ENCODE measurements at regions not wholly inside any gene's neighbourhood (a gene's known extent, or its start where the extent isn't known, plus 50 kb on each side); places are given as distances from the start of the nearest gene placed in this dataset.

- no peak overlapping the region for H3K27ac ChIP-seq (ENCODE audit: low read length)
- H3K4me3 ChIP-seq (ENCODE audit: low read length in 2 of 2): no peak overlapping the region
- no peak overlapping the region for H3K9ac ChIP-seq (ENCODE audit: low read length in 2 of 2)
- no peaks in the 10 kb centered on the region for H3K4me1 ChIP-seq (ENCODE audit: control insufficient read depth, insufficient read depth, low read length)
- no peaks in the 10 kb centered on the region for H3K9me3 ChIP-seq (ENCODE audit: control insufficient read depth in 2 of 2, low read length in 2 of 2)
- H3K36me3 ChIP-seq (ENCODE audit: control insufficient read depth in 2 of 2, insufficient read depth in 2 of 2, low read length in 2 of 2): no peaks in the 10 kb centered on the region
- H3K27me3 ChIP-seq (ENCODE audit: control insufficient read depth in 1 of 2, insufficient read depth in 2 of 2, low read length in 2 of 2): no peaks in the 10 kb centered on the region
Measured at GRCh38 chr12:107264667-107265066, 171.3 kb upstream of the CRY1 start.

DNA sequence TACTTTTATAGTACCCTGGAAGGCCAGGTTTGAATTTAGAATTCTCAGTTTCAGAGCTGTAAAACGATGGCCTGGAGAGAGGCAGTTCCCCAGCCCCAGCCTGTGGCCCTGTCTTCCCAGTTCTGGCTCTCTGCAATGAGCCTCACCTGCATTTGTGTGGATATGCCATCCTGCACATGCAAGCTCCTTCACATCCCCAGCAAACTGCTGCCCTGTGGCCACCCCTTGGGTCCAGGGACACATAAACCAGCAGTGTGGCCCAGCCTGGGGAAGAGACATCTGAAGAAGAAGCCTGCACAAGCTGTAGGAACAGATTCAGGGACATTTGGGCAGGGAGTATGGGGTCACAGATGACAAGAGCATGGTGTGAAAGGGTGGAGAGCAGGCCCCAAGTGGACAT is 174.3 kb upstream of the CRY1 start:
- H3K27me3 ChIP-seq (ENCODE audit: control insufficient read depth in 1 of 2, insufficient read depth in 2 of 2, low read length in 2 of 2): no peaks in the 10 kb centered on the region
- no peaks in the 10 kb centered on the region for H3K4me1 ChIP-seq (ENCODE audit: control insufficient read depth, insufficient read depth, low read length)
- no peaks in the 10 kb centered on the region for H3K36me3 ChIP-seq (ENCODE audit: control insufficient read depth in 2 of 2, insufficient read depth in 2 of 2, low read length in 2 of 2)
- no peak overlapping the region for H3K4me3 ChIP-seq (ENCODE audit: low read length in 2 of 2)
- H3K9ac ChIP-seq (ENCODE audit: low read length in 2 of 2): no peak overlapping the region
- no peaks in the 10 kb centered on the region for H3K9me3 ChIP-seq (ENCODE audit: control insufficient read depth in 2 of 2, low read length in 2 of 2)
- no peak overlapping the region for H3K27ac ChIP-seq (ENCODE audit: low read length)

- H3K27ac ChIP-seq (ENCODE audit: low read length): no peak overlapping the region
- no peak overlapping the region for H3K9ac ChIP-seq (ENCODE audit: low read length in 2 of 2)
- no peaks in the 10 kb centered on the region for H3K36me3 ChIP-seq (ENCODE audit: control insufficient read depth in 2 of 2, insufficient read depth in 2 of 2, low read length in 2 of 2)
- no peaks in the 10 kb centered on the region for H3K9me3 ChIP-seq (ENCODE audit: control insufficient read depth in 2 of 2, low read length in 2 of 2)
- no peaks in the 10 kb centered on the region for H3K27me3 ChIP-seq (ENCODE audit: control insufficient read depth in 1 of 2, insufficient read depth in 2 of 2, low read length in 2 of 2)
- no peaks in the 10 kb centered on the region for H3K4me1 ChIP-seq (ENCODE audit: control insufficient read depth, insufficient read depth, low read length)
- no peak overlapping the region for H3K4me3 ChIP-seq (ENCODE audit: low read length in 2 of 2)
Measured at GRCh38 chr12:107271523-107271922, 178.2 kb upstream of the CRY1 start.

GRCh38 chr12:107275530-107275929 is 182.2 kb upstream of the CRY1 start:
- H3K9ac ChIP-seq (ENCODE audit: low read length in 2 of 2): no peak overlapping the region
- no peak overlapping the region for H3K27ac ChIP-seq (ENCODE audit: low read length)

DNA sequence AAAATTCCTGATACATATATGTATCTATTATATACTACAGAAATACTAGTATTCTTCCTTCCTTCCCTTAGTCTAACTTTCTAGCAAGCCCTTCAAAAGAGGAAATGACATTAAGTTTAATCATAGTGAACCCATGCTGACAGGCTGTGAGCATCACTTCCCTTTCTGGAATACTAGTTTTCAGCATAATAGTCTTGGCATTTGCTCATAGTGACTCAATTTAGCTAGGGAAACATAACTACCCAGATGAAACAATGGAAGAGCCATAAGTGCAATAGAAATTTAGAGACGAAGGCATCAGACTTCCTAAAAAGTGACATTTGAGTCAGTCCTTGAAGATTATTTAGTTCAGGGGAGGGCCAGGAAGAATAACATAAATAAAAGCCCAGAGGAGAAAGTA is 184.5 kb upstream of the CRY1 start:
- H3K4me1 ChIP-seq (ENCODE audit: control insufficient read depth, insufficient read depth, low read length): no peaks in the 10 kb centered on the region
- no peaks in the 10 kb centered on the region for H3K36me3 ChIP-seq (ENCODE audit: control insufficient read depth in 2 of 2, insufficient read depth in 2 of 2, low read length in 2 of 2)
- no peaks in the 10 kb centered on the region for H3K27me3 ChIP-seq (ENCODE audit: control insufficient read depth in 1 of 2, insufficient read depth in 2 of 2, low read length in 2 of 2)
- H3K9me3 ChIP-seq (ENCODE audit: control insufficient read depth in 2 of 2, low read length in 2 of 2): peaks cover 4 to 5% of the 10 kb centered on the region in 2 donors
- H3K9ac ChIP-seq (ENCODE audit: low read length in 2 of 2): no peak overlapping the region
- no peak overlapping the region for H3K4me3 ChIP-seq (ENCODE audit: low read length in 2 of 2)
- H3K27ac ChIP-seq (ENCODE audit: low read length): no peak overlapping the region

More at GRCh38 chr12:107275530-107275929, 182.2 kb upstream of the CRY1 start:
- Histone ChIP-seq H3K27me3 (ENCODE audit: control insufficient read depth in 1 of 2, insufficient read depth in 2 of 2, low read length in 2 of 2) (no peaks in the 10 kb centered on the region), H3K4me1 (ENCODE audit: control insufficient read depth, insufficient read depth, low read length) (no peaks in the 10 kb centered on the region), H3K9me3 (ENCODE audit: control insufficient read depth in 2 of 2, low read length in 2 of 2) (peaks cover 4 to 5% of the 10 kb centered on the region in 2 donors), H3K4me3 (ENCODE audit: low read length in 2 of 2) (no peak overlapping the region), H3K36me3 (ENCODE audit: control insufficient read depth in 2 of 2, insufficient read depth in 2 of 2, low read length in 2 of 2) (no peaks in the 10 kb centered on the region)

DNA sequence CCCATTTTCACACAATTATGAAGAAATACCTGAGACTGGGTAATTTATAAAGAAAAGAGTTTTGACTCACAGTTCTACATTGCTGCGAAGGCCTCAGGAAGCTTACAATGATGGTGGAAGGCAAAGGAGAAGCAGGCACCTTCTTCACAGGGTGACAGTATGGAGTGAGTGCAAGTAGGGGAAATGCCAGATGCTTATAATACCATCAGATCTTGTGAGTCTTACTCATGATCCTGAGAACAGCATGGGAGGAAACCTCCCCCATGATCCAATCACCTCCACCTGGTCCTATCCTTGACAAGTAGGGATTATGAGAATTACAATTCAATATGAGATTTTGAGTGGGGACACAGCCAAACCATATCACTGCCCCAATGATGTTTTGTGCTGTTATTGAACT is 189.3 kb upstream of the CRY1 start:
- Histone ChIP-seq H3K9ac (ENCODE audit: low read length in 2 of 2) (no peak overlapping the region), H3K9me3 (ENCODE audit: control insufficient read depth in 2 of 2, low read length in 2 of 2) (peaks cover 5 to 11% of the 10 kb centered on the region in 2 donors), H3K36me3 (ENCODE audit: control insufficient read depth in 2 of 2, insufficient read depth in 2 of 2, low read length in 2 of 2) (no peaks in the 10 kb centered on the region), H3K27me3 (ENCODE audit: control insufficient read depth in 1 of 2, insufficient read depth in 2 of 2, low read length in 2 of 2) (peaks cover 0 to 2% of the 10 kb centered on the region in 2 donors), H3K4me3 (ENCODE audit: low read length in 2 of 2) (no peak overlapping the region), H3K27ac (ENCODE audit: low read length) (no peak overlapping the region), H3K4me1 (ENCODE audit: control insufficient read depth, insufficient read depth, low read length) (no peaks in the 10 kb centered on the region)

DNA sequence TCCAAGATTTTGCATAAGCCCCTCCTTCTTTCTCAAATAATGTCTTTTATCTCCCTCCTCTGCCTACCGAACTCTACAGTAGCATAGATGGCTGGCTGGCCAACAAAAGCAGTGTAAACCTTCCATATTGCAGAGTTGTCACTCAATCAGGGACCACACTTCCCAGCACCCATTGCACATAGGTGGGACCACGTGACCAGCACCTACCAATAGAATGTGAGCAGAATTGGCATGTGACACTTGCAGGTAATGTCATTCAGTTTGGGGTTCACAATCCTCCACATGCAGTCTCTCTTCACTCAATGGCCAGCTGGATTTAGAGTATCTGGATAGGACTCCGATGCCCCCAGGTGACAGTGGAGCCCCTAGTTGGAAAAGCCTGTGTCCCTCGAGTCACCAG is 190.3 kb upstream of the CRY1 start:
- no peak overlapping the region for H3K4me3 ChIP-seq (ENCODE audit: low read length in 2 of 2)
- no peak overlapping the region for H3K9ac ChIP-seq (ENCODE audit: low read length in 2 of 2)
- H3K9me3 ChIP-seq (ENCODE audit: control insufficient read depth in 2 of 2, low read length in 2 of 2): peaks cover 5 to 11% of the 10 kb centered on the region in 2 donors
- H3K4me1 ChIP-seq (ENCODE audit: control insufficient read depth, insufficient read depth, low read length): no peaks in the 10 kb centered on the region
- H3K36me3 ChIP-seq (ENCODE audit: control insufficient read depth in 2 of 2, insufficient read depth in 2 of 2, low read length in 2 of 2): no peaks in the 10 kb centered on the region
- peaks cover 0 to 2% of the 10 kb centered on the region in 2 donors for H3K27me3 ChIP-seq (ENCODE audit: control insufficient read depth in 1 of 2, insufficient read depth in 2 of 2, low read length in 2 of 2)
- no peak overlapping the region for H3K27ac ChIP-seq (ENCODE audit: low read length)

DNA sequence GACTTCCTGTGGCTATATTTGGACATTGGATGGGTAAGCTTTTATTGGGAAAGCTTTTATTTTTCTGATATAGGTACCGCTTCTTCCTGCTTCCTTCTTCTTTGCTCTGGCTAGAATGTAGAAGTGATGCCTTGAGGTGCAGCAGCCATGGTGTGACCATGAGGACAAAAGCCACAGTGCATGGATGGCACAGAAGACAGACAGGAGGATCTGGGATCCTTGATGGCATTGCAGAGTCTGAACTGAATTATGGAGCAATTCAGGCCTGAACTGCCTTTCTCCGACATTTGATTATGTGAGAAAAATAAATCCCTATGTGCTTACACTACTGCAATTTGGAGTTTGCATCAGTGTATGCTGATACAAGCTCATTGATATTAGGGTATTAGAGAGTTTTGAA is 191.3 kb upstream of the CRY1 start:
- Histone ChIP-seq H3K36me3 (ENCODE audit: control insufficient read depth in 2 of 2, insufficient read depth in 2 of 2, low read length in 2 of 2) (no peaks in the 10 kb centered on the region), H3K9me3 (ENCODE audit: control insufficient read depth in 2 of 2, low read length in 2 of 2) (peaks cover 0 to 7% of the 10 kb centered on the region in 2 donors), H3K9ac (ENCODE audit: low read length in 2 of 2) (no peak overlapping the region), H3K27me3 (ENCODE audit: control insufficient read depth in 1 of 2, insufficient read depth in 2 of 2, low read length in 2 of 2) (peaks cover 0 to 2% of the 10 kb centered on the region in 2 donors), H3K27ac (ENCODE audit: low read length) (no peak overlapping the region), H3K4me3 (ENCODE audit: low read length in 2 of 2) (no peak overlapping the region), H3K4me1 (ENCODE audit: control insufficient read depth, insufficient read depth, low read length) (no peaks in the 10 kb centered on the region)

DNA sequence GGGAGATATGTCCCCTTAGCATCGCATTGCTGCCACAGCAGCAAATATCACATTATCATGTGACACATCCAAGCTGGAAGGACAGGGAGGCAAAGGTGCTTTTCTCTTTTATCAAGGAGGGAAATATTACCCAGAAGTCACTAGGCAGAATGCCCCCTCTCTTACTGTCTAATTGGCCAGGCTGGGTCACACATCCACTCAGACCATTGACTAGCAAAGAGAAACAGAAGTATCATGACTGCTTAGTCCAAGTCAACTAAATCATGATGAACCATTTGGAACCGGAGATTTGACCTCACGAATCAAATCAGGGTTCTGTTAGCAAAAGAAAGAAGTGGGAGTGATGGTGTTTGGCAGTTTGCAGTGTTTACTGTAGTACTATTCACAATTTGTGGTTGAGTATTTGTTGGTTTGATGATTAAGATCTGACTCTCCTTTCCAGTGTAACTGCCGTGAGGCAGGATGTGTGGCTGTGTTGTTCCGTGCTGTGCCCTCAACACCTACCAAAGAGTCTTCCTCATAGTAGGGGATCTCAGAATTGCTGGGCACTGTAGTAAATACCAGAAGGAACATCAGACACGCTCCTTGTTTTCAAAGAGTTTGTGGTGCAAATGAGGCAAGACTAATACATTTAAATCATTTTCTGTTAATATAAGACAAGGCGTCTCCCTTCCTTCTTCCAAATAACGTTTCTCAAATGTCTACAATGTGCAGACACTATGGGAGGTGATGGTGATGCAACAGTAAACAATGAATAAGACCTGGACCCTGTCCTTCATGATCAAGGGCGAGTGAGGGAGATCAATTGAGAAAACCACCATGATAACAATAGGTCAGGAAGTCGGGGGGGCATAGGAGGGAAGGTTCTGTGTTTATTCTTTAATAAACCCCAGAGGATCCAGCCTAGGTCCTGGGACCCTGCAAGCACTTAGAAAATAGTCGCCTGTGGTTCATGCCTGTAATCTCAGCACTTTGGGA is 194.4 kb upstream of the CRY1 start:
- H3K36me3 ChIP-seq (ENCODE audit: control insufficient read depth in 2 of 2, insufficient read depth in 2 of 2, low read length in 2 of 2): no peaks in the 10 kb centered on the region
- H3K9ac ChIP-seq (ENCODE audit: low read length in 2 of 2): no peak overlapping the region
- H3K9me3 ChIP-seq (ENCODE audit: control insufficient read depth in 2 of 2, low read length in 2 of 2): peaks cover 0 to 7% of the 10 kb centered on the region in 2 donors
- no peaks in the 10 kb centered on the region for H3K4me1 ChIP-seq (ENCODE audit: control insufficient read depth, insufficient read depth, low read length)
- H3K27me3 ChIP-seq (ENCODE audit: control insufficient read depth in 1 of 2, insufficient read depth in 2 of 2, low read length in 2 of 2): peaks cover 0 to 2% of the 10 kb centered on the region in 2 donors
- H3K27ac ChIP-seq (ENCODE audit: low read length): no peak overlapping the region
- no peak overlapping the region for H3K4me3 ChIP-seq (ENCODE audit: low read length in 2 of 2)

- no peak overlapping the region for H3K27ac ChIP-seq (ENCODE audit: low read length)
- no peaks in the 10 kb centered on the region for H3K4me1 ChIP-seq (ENCODE audit: control insufficient read depth, insufficient read depth, low read length)
- H3K9me3 ChIP-seq (ENCODE audit: control insufficient read depth in 2 of 2, low read length in 2 of 2): peaks cover 0 to 6% of the 10 kb centered on the region in 2 donors
- H3K9ac ChIP-seq (ENCODE audit: low read length in 2 of 2): no peak overlapping the region
- H3K36me3 ChIP-seq (ENCODE audit: control insufficient read depth in 2 of 2, insufficient read depth in 2 of 2, low read length in 2 of 2): no peaks in the 10 kb centered on the region
- H3K4me3 ChIP-seq (ENCODE audit: low read length in 2 of 2): no peak overlapping the region
- peaks cover 0 to 2% of the 10 kb centered on the region in 2 donors for H3K27me3 ChIP-seq (ENCODE audit: control insufficient read depth in 1 of 2, insufficient read depth in 2 of 2, low read length in 2 of 2)
Measured at GRCh38 chr12:107288414-107289127, 195.2 kb upstream of the CRY1 start.
